HG03520 (cell line): ENCODE measurements at regions not wholly inside any gene's neighbourhood (a gene's known extent, or its start where the extent isn't known, plus 50 kb on each side); places are given as distances from the start of the nearest gene placed in this dataset.
"Not testable (repeated sequence)": the region's sequence is repeated elsewhere in the genome, so short reads cannot be mapped to it uniquely, and the experiment has no call there.

Experiments used
- ATAC-seq: cut with Tn5 transposase; IDR thresholded peaks from one replicate; pipeline ENCODE4 v1.9.1; 2021; ENCODE audit warnings: mild to moderate bottlenecking, moderate library complexity; ENCODE audit not compliant: unreplicated experiment

GRCh38 chr1:227417756-227418480, 99.6 kb upstream of the CDC42BPA start:
- no peak for ATAC-seq

- no peak for ATAC-seq
These were observed 98.0 kb upstream of the CDC42BPA start for GRCh38 chr1:227416156-227416830.

- no peak for ATAC-seq
These were observed 97.0 kb upstream of the CDC42BPA start for GRCh38 chr1:227415115-227415790.

- ATAC-seq: no peak
These were observed 92.8 kb upstream of the CDC42BPA start for GRCh38 chr1:227411066-227411465.

GRCh38 chr1:227406332-227406731, 88.0 kb upstream of the CDC42BPA start:
- ATAC-seq: not testable (repeated sequence)

GRCh38 chr1:227403535-227403934, 85.2 kb upstream of the CDC42BPA start:
- no peak for ATAC-seq

- no peak for ATAC-seq
These were observed 83.5 kb upstream of the CDC42BPA start for GRCh38 chr1:227401562-227402342.

- ATAC-seq: no peak
These were observed 80.9 kb upstream of the CDC42BPA start for GRCh38 chr1:227399152-227399730.

GRCh38 chr1:227397354-227397978, 79.2 kb upstream of the CDC42BPA start:
- ATAC-seq: no peak

GRCh38 chr1:227396539-227397353, 78.5 kb upstream of the CDC42BPA start:
- ATAC-seq: no peak

- no peak for ATAC-seq
These were observed 77.2 kb upstream of the CDC42BPA start for GRCh38 chr1:227395426-227396028.

GRCh38 chr1:227392984-227393764, 74.9 kb upstream of the CDC42BPA start:
- ATAC-seq: no peak

- ATAC-seq: no peak
These were observed 73.6 kb upstream of the CDC42BPA start for GRCh38 chr1:227391879-227392278.

GRCh38 chr1:227391211-227391610, 72.9 kb upstream of the CDC42BPA start:
- no peak for ATAC-seq

- no peak for ATAC-seq
These were observed 72.2 kb upstream of the CDC42BPA start for GRCh38 chr1:227390525-227390924.

- no peak for ATAC-seq
These were observed 70.2 kb upstream of the CDC42BPA start for GRCh38 chr1:227388214-227389168.

- no peak for ATAC-seq
These were observed 61.2 kb upstream of the CDC42BPA start for GRCh38 chr1:227379555-227379892.
